ENCODE measurements at regions not wholly inside any gene's neighbourhood (a gene's known extent, or its start where the extent isn't known, plus 50 kb on each side); places are given as distances from the start of the nearest gene placed in this dataset.

DNA sequence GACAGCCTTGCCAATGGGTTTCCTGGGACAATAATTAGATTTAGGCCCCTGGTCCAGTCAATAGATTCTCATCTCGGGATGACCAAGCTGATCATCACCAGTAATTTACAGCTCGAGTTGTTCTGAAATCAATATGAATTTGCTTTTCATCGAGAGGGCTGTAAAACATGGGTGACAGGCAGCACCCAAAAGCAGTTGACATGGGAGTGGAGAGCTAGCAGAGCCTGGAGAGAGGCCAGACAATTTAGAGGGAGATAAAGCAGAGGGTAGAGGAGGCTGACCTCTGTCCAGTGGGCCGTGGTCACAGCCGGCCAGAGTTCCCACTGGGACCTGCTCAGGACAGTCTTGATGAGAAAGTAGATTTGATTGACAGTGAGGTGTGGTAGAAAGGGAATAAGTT lies 157.3 kb downstream of the ASCL4 start:
- Histone ChIP-seq H3K4me3 (no peak overlapping the region), H3K36me3 (no peaks in the 10 kb centered on the region), H3K27me3 (peaks cover 0 to 7% (median 0%) of the 10 kb centered on the region in 4 donors), H3K4me1 (no peaks in the 10 kb centered on the region), H3K27ac (no peak overlapping the region), H3K9me3 (no peaks in the 10 kb centered on the region)
- DNase-seq (no peak), ATAC-seq (no peak), FAIRE-seq (no peak)
- intact Hi-C loops (cut with DNase I) = no loop called here
- TF ChIP-seq, protein P1, sequence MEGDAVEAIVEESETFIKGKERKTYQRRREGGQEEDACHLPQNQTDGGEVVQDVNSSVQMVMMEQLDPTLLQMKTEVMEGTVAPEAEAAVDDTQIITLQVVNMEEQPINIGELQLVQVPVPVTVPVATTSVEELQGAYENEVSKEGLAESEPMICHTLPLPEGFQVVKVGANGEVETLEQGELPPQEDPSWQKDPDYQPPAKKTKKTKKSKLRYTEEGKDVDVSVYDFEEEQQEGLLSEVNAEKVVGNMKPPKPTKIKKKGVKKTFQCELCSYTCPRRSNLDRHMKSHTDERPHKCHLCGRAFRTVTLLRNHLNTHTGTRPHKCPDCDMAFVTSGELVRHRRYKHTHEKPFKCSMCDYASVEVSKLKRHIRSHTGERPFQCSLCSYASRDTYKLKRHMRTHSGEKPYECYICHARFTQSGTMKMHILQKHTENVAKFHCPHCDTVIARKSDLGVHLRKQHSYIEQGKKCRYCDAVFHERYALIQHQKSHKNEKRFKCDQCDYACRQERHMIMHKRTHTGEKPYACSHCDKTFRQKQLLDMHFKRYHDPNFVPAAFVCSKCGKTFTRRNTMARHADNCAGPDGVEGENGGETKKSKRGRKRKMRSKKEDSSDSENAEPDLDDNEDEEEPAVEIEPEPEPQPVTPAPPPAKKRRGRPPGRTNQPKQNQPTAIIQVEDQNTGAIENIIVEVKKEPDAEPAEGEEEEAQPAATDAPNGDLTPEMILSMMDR (IDR thresholded peaks at IDR 0.05) = no peak
- WGBS, 2 donors = 37 to 46% methylated on average over 5 of the region's 5 CpGs

DNA sequence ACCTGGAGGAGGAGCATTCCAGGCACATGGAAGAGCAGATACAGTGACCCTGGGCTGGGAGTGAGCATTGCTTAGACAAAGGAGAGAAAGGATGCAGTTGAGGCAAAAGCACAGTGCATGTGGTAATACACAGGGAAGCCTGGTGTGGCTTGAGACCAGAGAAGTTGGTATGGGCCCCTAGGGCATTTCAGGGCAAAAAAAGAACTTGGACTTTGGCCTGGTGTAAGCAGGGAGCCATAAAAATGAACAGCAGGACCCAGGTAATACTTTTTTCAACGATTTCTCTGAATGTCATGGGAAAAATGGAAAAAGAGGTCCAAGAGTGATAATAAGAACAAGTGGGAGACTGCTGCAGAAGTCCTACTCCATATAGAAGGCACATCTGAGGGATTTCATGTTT lies 163.9 kb downstream of the ASCL4 start:
- Histone ChIP-seq H3K4me1 (no peaks in the 10 kb centered on the region), H3K27ac (no peak overlapping the region), H3K36me3 (no peaks in the 10 kb centered on the region), H3K4me3 (no peak overlapping the region), H3K27me3 (peaks cover 0 to 13% (median 1%) of the 10 kb centered on the region in 4 donors), H3K9me3 (no peaks in the 10 kb centered on the region)
- TF ChIP-seq, protein P1 (IDR thresholded peaks at IDR 0.05) = no peak
- DNase-seq (no peak), FAIRE-seq (no peak), ATAC-seq (no peak)
- WGBS, 2 donors = 24 to 25% methylated on average over 1 of the region's 1 CpG
- intact Hi-C loops (cut with DNase I) = no loop called here

DNA sequence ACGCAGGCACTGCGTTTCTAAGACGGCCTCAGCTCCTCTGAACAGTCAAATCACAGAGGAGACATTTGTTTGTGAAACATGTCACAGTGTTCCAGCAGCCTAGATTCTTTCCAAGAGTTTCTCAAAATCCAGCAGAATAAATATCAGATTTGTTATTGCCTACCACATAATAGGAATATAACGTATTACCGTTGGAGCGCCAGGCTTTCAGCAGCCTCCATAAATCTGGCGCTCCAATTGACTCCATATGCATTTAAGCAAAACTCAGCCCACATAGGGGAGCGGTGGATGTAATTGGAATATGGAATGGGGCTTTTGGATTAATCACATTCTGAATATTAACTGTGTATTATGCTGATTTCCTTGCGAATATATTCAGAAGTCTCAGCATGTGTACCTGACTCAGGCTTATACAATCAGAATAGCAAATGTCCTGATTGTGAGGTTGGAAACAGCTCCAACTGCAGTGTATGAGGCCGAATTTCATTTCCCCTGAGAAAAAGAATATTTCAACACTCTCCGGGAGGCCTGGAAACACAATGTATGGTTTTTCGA lies 174.0 kb downstream of the ASCL4 start:
- ATAC-seq (no peak), DNase-seq (no peak), FAIRE-seq (no peak)
- no peaks in the 10 kb centered on the region for H3K9me3 ChIP-seq
- 66 to 70% methylated on average over 12 of the region's 12 CpGs for WGBS, 2 donors
- H3K36me3 ChIP-seq = no peaks in the 10 kb centered on the region
- no peak overlapping the region for H3K27ac ChIP-seq
- TF ChIP-seq, protein P1 (IDR thresholded peaks at IDR 0.05) = no peak
- H3K4me1 ChIP-seq = no peaks in the 10 kb centered on the region
- intact Hi-C loops (cut with DNase I) = no loop called here
- H3K4me3 ChIP-seq = no peak overlapping the region
- H3K27me3 ChIP-seq = peaks cover 0 to 22% (median under 1%) of the 10 kb centered on the region in 4 donors

DNA sequence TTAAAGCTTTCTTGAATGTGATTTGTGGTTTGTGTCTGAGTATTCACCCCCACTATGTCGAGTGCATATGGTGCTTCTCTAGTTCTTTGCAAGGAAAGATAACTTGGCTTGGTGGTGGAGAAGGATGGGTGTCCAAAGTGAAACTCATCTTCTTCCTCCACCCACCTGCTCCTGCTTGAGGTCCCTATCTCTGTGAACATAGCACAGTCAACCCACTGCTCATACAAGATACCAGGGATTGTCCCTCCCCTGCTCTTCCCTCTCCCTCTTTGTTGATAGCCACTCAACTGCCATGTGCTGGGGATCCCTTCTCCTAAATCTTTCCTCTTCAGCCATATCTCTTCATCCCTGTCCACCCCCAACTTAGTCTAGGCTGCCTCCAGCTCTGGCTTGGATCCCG lies 176.5 kb downstream of the ASCL4 start:
- Histone ChIP-seq H3K4me1 (no peaks in the 10 kb centered on the region), H3K36me3 (no peaks in the 10 kb centered on the region), H3K27ac (no peak overlapping the region), H3K27me3 (peaks cover 0 to 10% (median 2%) of the 10 kb centered on the region in 4 donors), H3K9me3 (no peaks in the 10 kb centered on the region), H3K4me3 (no peak overlapping the region)
- TF ChIP-seq, protein P1 (IDR thresholded peaks at IDR 0.05) = no peak
- no peak for FAIRE-seq
- intact Hi-C loops (cut with DNase I) = no loop called here
- 72 to 76% methylated on average over 2 of the region's 2 CpGs for WGBS, 2 donors
- ATAC-seq = no peak
- no peak for DNase-seq

DNA sequence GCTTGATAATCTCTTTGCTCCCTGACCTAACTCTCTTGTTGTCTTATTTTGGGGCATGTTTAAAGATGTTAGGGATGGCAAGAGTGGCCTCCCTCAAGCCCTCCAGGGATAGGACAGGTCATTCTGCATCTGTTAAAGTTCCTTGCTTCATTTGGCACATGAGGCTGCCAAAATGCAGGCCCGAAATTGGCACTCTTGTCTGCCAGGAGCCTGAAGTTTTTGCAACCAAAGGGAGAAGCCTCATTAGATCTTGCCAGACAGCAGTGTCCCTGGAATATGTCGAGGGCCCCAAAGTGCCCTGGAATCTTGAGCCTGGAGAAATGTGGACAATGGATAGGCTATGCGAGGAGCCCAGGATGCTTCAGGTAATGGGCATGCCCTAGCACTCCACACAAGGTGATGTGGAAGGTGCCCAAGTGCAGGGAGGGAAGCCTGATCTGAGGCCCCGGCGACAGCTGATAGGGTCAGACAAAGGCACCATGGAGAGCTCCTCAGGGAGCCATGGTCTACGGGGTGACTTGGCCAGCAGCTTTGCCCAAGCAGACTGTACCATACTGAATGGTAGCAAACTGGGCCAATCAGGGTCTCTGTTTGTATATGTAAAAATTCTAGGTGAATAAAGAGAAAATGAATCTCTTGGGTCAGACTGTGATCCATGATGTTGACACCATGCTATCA lies 173.0 kb upstream of the WSCD2 start:
- no peaks in the 10 kb centered on the region for H3K9me3 ChIP-seq
- H3K4me3 ChIP-seq = no peak overlapping the region
- no peaks in the 10 kb centered on the region for H3K36me3 ChIP-seq
- WGBS, 2 donors = 29 to 42% methylated on average over 6 of the region's 6 CpGs
- no peak overlapping the region for H3K27ac ChIP-seq
- DNase-seq = no peak
- TF ChIP-seq, protein P1 (IDR thresholded peaks at IDR 0.05) = no peak
- H3K4me1 ChIP-seq = no peaks in the 10 kb centered on the region
- intact Hi-C loops (cut with DNase I) = no loop called here
- no peak for ATAC-seq
- no peak for FAIRE-seq
- peaks cover 0 to 5% (median 2%) of the 10 kb centered on the region in 4 donors for H3K27me3 ChIP-seq
